ENCODE measurements at regions not wholly inside any gene's neighbourhood (a gene's known extent, or its start where the extent isn't known, plus 50 kb on each side); places are given as distances from the start of the nearest gene placed in this dataset.

DNA sequence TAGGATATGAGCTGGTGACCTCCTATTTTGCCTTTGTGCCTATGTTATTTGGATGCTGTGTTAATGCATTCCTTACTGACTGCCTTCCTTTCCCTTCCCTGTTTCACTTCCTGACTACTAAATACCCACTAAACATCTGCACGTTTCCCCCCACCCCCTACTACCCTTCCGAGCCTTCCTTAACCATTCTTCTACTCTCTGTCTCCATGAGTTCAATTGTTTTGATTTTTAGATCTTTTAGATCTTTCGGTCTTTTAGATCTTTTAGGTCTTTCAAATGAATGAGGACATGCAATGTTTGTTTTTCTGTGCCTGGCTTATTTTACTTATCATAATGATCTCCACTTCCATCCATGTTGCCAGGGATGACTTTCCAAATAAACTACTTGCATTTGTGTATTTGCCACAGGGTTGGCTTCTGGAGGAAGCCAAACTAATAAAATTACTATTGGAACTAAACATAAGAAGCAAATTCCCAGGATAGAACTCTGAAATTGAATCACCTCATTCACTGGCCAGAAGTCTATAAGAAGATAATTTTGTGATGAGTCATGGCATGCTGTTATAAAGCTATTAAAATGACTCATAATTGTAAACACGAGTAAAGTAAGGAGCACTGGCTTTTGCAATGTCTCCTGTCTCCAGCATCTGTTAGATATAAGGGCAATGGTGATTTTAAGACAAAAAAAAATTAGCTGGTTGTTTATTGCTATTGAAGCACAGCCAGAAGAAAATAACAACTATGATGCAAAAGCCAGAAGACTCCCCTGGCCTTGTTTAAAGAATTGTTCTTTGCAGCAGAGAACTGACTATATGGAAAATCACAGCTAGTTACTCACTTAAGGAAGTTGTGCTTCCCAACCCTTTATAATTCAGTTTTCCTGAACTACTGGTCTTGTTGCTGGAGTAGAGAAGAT, 586.3 kb downstream of the LRFN5 start:
- in situ Hi-C loops (cut with HindIII; ENCODE audit: low pct_unique_long_range_greater_than_20kb, low sequenced_read_pairs) = no loop called here

DNA sequence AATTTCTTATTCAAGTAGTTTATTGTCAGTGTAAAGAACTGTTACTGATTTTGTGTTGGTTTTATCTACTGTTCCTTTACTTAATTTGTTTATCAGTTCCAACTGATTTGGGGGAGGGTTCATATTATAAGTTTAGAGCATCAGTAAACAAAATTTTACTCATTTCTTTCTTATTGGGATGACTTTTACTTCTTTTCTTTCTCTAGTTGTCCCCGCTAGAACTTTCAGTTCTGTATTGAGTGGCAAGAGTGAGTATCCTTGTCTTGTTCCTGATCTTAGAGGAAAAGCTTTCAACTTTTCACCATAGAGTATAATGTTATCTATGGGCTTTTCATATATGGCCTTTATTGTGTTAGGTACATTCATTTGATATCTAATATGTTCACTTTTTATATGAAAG, 584.1 kb downstream of the LRFN5 start:
- in situ Hi-C loops (cut with HindIII; ENCODE audit: low pct_unique_long_range_greater_than_20kb, low sequenced_read_pairs) = no loop called here
- no peak for DNase-seq (ENCODE audit: low read depth, low spot score)

More for the DNA sequence above, 586.3 kb downstream of the LRFN5 start:
- peak; percentile 50 for DNase-seq (ENCODE audit: low read depth, low spot score)

DNA sequence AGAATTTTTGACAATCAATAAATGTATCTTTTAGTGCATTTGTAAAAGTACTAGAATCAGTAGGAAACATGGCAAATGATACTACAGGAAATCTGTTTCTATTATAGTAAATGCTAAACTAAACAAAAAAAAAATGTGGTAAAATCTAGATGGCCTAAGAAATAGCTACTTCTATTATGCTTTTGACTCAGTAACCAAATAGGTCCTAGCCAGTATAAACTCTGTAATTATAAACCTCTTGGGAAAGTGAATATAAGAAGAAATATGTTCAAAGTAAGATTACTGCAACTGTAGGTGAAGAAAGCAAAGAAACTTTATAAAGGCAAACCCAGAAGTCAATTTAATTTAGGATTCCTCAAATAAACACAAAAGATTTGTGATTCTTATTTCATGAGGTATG, 581.2 kb downstream of the LRFN5 start:
- DNase-seq (ENCODE audit: low read depth, low spot score) = no peak
- in situ Hi-C loops (cut with HindIII; ENCODE audit: low pct_unique_long_range_greater_than_20kb, low sequenced_read_pairs) = no loop called here

DNA sequence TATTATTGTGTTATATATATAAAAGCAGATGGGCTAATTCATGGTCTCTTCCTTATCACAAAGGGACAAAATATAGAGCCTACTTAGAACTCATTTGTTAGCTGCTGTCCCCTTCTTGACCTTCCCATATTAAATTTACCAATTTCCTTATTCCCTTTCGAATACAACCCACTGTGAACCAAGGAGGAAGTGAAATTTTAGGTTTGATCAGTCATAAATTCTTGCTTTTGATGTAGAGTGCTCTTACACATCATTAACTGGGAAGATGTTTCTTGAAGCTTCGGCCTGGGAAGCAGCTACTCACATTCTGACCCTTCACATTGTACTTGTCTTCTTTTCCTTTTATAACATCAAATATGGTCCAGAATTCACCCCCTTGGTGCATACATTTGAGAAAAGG, 579.0 kb downstream of the LRFN5 start:
- in situ Hi-C loops (cut with HindIII; ENCODE audit: low pct_unique_long_range_greater_than_20kb, low sequenced_read_pairs) = no loop called here
- no peak for DNase-seq (ENCODE audit: low read depth, low spot score)

DNA sequence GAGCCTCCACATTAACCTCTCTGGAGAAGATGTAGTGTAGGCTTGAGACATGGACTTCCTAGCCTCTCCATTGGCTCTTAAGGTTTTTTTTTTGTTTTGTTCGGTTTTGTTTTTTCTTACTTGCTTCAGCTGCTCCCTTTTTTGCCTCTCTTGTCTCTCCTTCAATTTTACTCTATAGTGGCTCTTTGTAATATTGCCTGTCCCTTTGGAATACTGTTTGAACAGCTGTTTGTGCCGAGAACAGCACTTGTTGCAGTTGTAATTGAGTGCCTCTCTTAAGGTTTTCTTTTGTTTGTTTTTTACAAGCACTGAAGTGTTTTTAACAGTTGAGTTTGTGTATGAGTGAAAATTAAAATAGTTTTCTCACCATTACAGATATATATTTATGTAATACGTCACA, 567.7 kb downstream of the LRFN5 start:
- in situ Hi-C loops (cut with HindIII; ENCODE audit: low pct_unique_long_range_greater_than_20kb, low sequenced_read_pairs) = no loop called here
- no peak for DNase-seq (ENCODE audit: low read depth, low spot score)

DNA sequence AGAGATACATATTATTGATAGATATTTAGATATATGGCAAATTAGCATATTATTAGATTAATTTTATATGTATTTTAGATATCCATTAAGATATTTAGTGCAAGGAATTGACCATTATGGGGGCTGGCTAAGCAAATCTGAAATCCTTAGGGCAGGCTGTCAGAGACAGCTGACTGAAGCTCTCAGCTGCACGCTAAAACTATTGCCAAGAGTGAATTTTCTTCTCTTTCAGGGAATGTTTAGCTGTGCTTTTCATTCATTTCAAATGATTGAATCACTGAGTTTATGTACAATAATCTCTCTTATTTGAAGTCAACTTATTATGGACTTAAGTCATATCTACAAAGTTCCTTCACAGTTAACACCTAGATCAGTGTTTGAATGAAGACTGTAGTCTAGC, 566.5 kb downstream of the LRFN5 start:
- in situ Hi-C loops (cut with HindIII; ENCODE audit: low pct_unique_long_range_greater_than_20kb, low sequenced_read_pairs) = no loop called here
- no peak for DNase-seq (ENCODE audit: low read depth, low spot score)

DNA sequence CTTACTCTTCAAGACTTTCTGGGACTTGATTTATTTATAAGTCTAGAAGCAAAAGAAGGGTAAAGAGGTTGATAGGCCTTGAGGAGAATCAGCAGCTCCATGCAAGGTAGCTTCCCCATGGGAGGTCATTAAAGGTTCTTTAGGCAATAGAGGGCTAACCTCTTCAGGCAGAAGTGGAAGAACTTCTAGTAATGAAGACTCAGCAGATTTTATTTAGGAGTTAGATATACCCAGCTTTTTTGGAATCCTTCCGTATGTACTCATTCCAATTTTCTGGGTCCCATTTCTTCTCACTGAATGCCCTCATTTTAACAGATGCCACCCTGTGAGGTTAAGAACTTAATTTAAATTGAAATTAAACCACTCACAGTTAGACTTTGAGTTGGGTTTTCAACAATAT, 565.6 kb downstream of the LRFN5 start:
- DNase-seq (ENCODE audit: low read depth, low spot score) = no peak
- in situ Hi-C loops (cut with HindIII; ENCODE audit: low pct_unique_long_range_greater_than_20kb, low sequenced_read_pairs) = no loop called here

DNA sequence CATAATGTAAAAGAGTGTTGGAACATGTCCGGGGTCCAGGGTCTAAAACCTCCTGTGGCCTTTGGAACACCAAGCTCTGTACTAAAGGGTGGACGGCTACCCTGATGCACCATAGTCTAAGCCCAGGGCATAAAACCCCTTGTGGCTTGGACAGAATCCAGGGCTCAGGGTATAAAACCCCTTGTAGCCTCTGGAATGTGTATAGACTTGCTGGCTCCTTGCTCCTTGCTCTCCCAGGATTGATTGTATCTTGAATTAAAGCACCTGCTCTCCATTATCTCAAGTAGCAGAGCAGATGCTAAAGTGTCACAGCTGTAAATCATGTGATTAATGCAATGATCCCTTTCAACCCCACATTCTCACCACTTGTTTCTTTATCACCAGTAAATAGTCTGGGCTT, 556.5 kb downstream of the LRFN5 start:
- in situ Hi-C loops (cut with HindIII; ENCODE audit: low pct_unique_long_range_greater_than_20kb, low sequenced_read_pairs) = no loop called here
- DNase-seq (ENCODE audit: low read depth, low spot score) = no peak

DNA sequence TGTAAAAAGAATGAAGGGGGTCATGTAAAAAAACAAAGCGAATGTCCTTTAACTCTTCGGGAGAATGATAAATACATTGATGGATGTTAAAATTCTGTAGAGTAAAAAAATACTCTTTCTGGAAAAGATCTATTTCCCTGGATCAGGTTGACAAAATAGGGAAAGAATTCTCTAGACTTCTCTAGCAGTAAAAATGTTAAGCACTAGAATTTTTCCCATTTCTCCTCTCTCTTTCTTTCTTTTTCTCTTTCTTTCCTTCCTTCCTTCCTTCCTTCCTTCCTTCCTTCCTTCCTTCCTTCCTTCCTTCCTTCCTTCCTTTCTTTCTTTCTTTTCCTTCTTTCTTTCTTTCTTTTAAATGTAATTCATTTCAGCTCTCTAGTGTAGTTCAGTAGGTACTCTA, 552.5 kb downstream of the LRFN5 start:
- in situ Hi-C loops (cut with HindIII; ENCODE audit: low pct_unique_long_range_greater_than_20kb, low sequenced_read_pairs) = no loop called here
- DNase-seq (ENCODE audit: low read depth, low spot score) = no peak

DNA sequence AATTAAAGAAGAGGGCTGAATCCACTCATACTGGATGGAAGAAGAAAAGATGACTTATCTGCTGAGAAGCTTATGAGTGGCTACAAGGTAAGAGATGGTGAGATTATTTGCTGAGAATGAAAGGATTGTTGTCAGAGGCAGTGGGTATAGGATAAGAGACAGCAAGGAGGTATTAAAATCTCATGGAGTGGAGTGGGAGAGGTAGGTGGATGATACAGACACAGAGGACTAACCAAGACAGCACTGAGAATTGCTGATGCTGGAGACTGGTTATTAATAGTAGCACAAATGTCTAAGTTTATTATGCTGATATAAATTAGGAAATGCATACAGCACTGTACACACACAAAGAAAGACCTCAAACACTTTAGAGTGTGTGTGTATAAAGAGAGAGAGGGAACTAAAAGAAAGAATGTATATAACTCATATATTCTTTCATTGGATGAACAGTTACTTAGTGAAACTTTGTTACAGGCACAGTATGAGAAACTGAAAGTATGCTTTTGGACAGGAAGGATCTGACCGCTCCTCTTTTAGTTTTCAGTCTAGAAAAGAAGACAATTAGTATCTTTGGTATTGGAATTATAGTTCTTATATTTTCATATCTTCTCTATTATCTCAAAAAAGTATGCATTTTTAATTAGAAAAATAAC, 543.1 kb downstream of the LRFN5 start:
- in situ Hi-C loops (cut with HindIII; ENCODE audit: low pct_unique_long_range_greater_than_20kb, low sequenced_read_pairs) = no loop called here
- DNase-seq (ENCODE audit: low read depth, low spot score) = no peak

DNA sequence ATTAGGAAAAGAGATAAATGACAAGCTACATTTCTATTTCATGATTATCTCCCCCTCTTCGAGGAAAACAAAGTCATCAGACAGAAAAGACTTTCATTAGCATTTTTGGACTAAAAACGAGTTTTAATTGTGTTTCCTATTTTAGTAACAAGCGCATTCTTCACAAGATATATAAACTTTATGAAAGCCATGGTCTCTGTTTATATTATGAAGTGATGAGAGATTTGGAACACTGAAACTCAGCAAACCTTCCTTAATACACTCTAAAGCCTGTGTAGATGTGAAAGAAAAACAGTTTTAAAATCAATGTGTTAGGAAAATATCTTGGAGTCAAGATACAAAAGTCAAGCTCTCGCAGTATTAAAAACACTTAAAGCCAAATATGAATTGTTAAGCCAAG, 539.1 kb downstream of the LRFN5 start:
- in situ Hi-C loops (cut with HindIII; ENCODE audit: low pct_unique_long_range_greater_than_20kb, low sequenced_read_pairs) = no loop called here
- no peak for DNase-seq (ENCODE audit: low read depth, low spot score)

DNA sequence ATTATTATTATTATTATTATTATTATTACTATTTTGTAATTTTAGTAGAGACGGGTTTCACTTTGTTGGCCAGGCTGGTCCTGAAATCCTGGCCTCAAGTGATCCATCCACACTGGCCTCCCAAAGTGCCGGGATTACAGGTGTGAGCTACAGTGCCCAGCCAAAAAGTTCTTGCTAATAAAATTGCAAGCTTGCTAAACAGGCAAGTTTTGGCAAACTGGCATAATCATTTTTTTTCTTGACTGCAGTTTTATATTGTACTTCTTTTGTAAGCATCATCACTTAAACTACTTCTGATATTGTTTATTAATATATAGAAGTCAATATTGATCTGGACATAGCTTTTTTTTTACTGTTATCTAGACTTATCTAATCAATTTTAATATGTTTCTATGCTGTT, 536.4 kb downstream of the LRFN5 start:
- in situ Hi-C loops (cut with HindIII; ENCODE audit: low pct_unique_long_range_greater_than_20kb, low sequenced_read_pairs) = no loop called here
- DNase-seq (ENCODE audit: low read depth, low spot score) = no peak

DNA sequence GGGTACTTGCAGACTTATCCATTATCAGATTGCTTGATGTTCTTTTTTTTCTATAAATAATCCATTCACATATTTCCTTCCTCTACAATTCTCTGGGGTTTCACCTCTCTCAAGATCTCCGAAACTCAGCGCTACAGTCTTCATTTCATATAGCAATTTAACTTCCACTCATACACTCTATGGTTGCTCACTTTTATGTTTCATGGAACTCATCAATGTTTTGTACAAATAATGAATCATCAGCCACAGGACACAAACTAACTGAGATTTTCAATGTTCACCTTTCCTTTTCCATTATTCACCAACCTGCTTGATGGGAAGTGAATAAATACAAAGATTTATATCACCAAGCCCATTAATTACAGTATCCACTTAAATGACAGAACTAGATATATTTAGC, 534.7 kb downstream of the LRFN5 start:
- in situ Hi-C loops (cut with HindIII; ENCODE audit: low pct_unique_long_range_greater_than_20kb, low sequenced_read_pairs) = no loop called here
- no peak for DNase-seq (ENCODE audit: low read depth, low spot score)

DNA sequence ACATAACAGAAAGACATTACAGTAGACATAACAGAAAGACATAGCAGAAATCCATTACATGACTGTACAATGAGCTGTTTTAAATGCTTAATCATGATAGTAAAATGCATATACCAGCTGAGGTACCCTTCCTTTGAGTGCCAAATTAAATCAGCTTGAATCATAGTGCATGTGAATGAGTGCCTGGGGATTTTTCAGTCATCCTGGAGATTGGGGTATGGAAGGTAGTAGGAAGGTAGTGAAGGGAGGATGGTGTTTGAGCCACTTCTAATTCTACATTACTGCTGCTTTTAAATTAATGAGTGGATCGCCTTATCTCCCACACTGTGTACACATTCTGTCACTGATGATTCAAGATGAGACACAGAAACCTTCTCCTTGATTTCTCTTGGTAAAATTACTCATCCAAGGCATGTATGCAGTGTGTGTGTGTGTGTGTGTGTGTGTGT, 534.2 kb downstream of the LRFN5 start:
- no peak for DNase-seq (ENCODE audit: low read depth, low spot score)
- in situ Hi-C loops (cut with HindIII; ENCODE audit: low pct_unique_long_range_greater_than_20kb, low sequenced_read_pairs) = no loop called here

DNA sequence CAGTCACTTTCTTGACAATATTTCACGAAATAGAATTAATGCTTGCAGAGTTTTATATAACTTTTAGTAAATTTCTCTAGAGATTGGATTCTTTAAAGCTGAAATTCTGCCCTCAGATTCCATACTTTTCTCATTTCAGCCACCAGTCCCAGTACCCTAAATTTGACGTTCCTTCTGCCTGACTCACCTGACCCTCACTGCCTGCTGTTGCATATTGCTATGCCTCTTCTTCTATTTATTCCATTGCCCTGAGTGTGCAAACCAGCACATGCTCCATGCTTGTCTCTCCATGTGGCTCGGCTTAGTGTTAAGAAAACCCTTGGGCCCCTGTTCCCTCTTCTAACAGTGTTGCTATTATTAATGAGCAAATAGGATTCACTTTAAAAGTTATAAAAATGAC, 533.3 kb downstream of the LRFN5 start:
- DNase-seq (ENCODE audit: low read depth, low spot score) = no peak
- in situ Hi-C loops (cut with HindIII; ENCODE audit: low pct_unique_long_range_greater_than_20kb, low sequenced_read_pairs) = no loop called here

DNA sequence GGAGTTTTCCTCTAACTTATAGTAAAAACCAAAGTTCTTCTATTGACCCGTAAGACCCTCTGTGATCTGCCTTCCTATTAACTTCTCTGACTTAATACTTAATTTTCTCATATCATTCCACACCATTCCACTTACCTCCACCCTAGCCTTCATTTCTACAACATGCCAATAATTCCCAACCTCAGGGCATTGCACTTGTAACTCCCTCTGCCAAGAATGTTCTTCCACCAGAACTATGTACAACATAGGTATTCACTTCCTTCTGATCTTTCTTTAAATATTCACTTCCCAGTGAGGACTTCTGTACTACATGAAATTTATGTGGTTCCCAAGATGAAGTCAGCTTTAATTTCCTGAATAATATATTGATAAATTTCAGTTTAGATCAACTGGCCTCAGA, 531.7 kb downstream of the LRFN5 start:
- in situ Hi-C loops (cut with HindIII; ENCODE audit: low pct_unique_long_range_greater_than_20kb, low sequenced_read_pairs) = no loop called here
- no peak for DNase-seq (ENCODE audit: low read depth, low spot score)

DNA sequence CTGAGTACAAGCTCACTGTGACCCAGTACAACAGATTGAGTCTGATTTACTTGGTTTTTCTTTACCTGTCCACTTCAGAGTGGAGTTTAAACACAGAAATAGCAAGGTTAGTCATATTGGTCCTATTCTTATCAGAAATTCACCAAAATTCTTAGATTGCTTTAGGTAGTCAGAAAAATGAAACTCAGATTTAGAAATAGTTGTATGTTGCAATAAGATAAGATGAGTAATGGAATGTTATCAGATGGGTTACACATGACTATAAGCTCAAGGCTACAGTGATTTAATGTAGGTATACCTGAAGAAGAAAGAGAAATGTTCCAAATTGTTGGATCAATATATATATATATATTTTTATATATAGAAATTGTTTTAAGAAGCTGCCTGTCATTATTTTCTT, 524.1 kb downstream of the LRFN5 start:
- no peak for DNase-seq (ENCODE audit: low read depth, low spot score)
- in situ Hi-C loops (cut with HindIII; ENCODE audit: low pct_unique_long_range_greater_than_20kb, low sequenced_read_pairs) = no loop called here

DNA sequence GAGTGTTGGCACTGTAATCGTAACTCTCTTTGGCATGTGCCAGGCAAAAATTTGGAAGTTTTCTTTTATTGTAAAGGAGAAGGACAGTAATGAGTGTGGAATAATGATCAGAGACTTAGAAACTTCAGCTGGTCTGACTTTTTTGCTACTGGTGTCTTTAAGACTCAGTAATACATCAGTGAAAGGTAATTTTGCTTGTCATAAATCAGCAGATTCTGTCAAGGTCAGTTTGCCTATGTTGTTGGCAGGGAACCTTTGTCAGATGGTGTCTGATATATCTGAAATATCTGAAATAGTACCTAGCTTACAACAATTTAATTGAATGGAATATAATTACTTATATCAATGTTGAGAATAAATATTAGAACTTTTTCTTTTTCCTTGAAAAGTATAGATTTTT, 516.9 kb downstream of the LRFN5 start:
- in situ Hi-C loops (cut with HindIII; ENCODE audit: low pct_unique_long_range_greater_than_20kb, low sequenced_read_pairs) = no loop called here

More for the DNA sequence above, 516.9 kb downstream of the LRFN5 start:
- no peak for DNase-seq (ENCODE audit: low read depth, low spot score)

Data from SK-MEL-5 (cell line).